Large intestine (tissue), 3 donors: ENCODE measurements at regions not wholly inside any gene's neighbourhood (a gene's known extent, or its start where the extent isn't known, plus 50 kb on each side); places are given as distances from the start of the nearest gene placed in this dataset.

Source experiments
- DNase-seq, 2 donors: peaks; one replicate each; pipeline versions ENCODE4 v3.0.0 to v3.0.0-alpha.2; 2013
- H3K27ac ChIP-seq: one replicate; pipeline ENCODE4 v1.5.1; 2013; ENCODE audit warnings: low read length
- H3K27me3 ChIP-seq: 2 replicates; pipeline ENCODE4 v1.6.1; 2013; ENCODE audit warnings: low read length; ENCODE audit not compliant: control insufficient read depth, insufficient read depth
- H3K36me3 ChIP-seq: 2 replicates; pipeline ENCODE4 v1.6.1; 2013; ENCODE audit warnings: low read length; ENCODE audit not compliant: control insufficient read depth, insufficient read depth
- H3K4me1 ChIP-seq: one replicate; pipeline ENCODE4 v1.6.1; 2013; ENCODE audit warnings: low read length; ENCODE audit not compliant: control insufficient read depth, insufficient read depth
- H3K4me3 ChIP-seq: one replicate; pipeline ENCODE4 v1.5.1; 2013; ENCODE audit warnings: low read length
- H3K9me3 ChIP-seq: one replicate; pipeline ENCODE4 v1.6.1; 2013; ENCODE audit warnings: mild to moderate bottlenecking, low read depth, low read length, moderate library complexity; ENCODE audit not compliant: control insufficient read depth
- WGBS: methylation state at CpG from one replicate; pipeline ENCODE4 v1.1.5; 2013; ENCODE audit warnings: low lambda C conversion rate; ENCODE audit not compliant: insufficient coverage; 5-methylcytosine and 5-hydroxymethylcytosine counted together

GRCh38 chr6:144840619-144841018, 555.5 kb downstream of the UTRN start:
- Histone ChIP-seq H3K4me1 (no peaks in the 10 kb centered on the region), H3K36me3 (peaks cover 37% of the 10 kb centered on the region)
- WGBS = no CpG with 5 or more reads among the region's 10 CpGs

GRCh38 chr6:144843701-144844100, 558.6 kb downstream of the UTRN start:
- DNase-seq = no peak
- Histone ChIP-seq H3K27me3 (no peaks in the 10 kb centered on the region), H3K9me3 (no peaks in the 10 kb centered on the region), H3K36me3 (peaks cover 17% of the 10 kb centered on the region), H3K4me3 (no peak overlapping the region), H3K27ac (no peak overlapping the region), H3K4me1 (no peaks in the 10 kb centered on the region)
- 100% methylated on average over 1 of the region's 1 CpG for WGBS

More at GRCh38 chr6:144840619-144841018, 555.5 kb downstream of the UTRN start:
- no peak for DNase-seq
- Histone ChIP-seq H3K4me3 (no peak overlapping the region), H3K27me3 (no peaks in the 10 kb centered on the region), H3K9me3 (no peaks in the 10 kb centered on the region), H3K27ac (no peak overlapping the region)

- no peaks in the 10 kb centered on the region for H3K4me1 ChIP-seq
- DNase-seq = no peak
- H3K4me3 ChIP-seq = no peak overlapping the region
- no peaks in the 10 kb centered on the region for H3K9me3 ChIP-seq
- H3K36me3 ChIP-seq = peaks cover 11% of the 10 kb centered on the region
- H3K27ac ChIP-seq = no peak overlapping the region
- no peaks in the 10 kb centered on the region for H3K27me3 ChIP-seq
- WGBS = 90% methylated on average over 3 of the region's 3 CpGs
Measured at GRCh38 chr6:144844596-144844995, 559.5 kb downstream of the UTRN start.

- H3K9me3 ChIP-seq = no peaks in the 10 kb centered on the region
- H3K36me3 ChIP-seq = peaks cover 15% of the 10 kb centered on the region
- H3K4me1 ChIP-seq = no peaks in the 10 kb centered on the region
- DNase-seq = no peak
- no peaks in the 10 kb centered on the region for H3K27me3 ChIP-seq
- H3K27ac ChIP-seq = no peak overlapping the region
- H3K4me3 ChIP-seq = no peak overlapping the region
Measured at GRCh38 chr6:144845186-144845585, 560.1 kb downstream of the UTRN start.

GRCh38 chr6:144847916-144848315, 562.8 kb downstream of the UTRN start:
- Histone ChIP-seq H3K4me1 (no peaks in the 10 kb centered on the region), H3K36me3 (peaks cover 10% of the 10 kb centered on the region), H3K9me3 (no peaks in the 10 kb centered on the region), H3K27me3 (no peaks in the 10 kb centered on the region), H3K4me3 (no peak overlapping the region), H3K27ac (no peak overlapping the region)
- DNase-seq = no peak
- WGBS = no CpG with 5 or more reads among the region's 2 CpGs

- Histone ChIP-seq H3K4me1 (no peaks in the 10 kb centered on the region), H3K27ac (no peak overlapping the region), H3K9me3 (no peaks in the 10 kb centered on the region), H3K4me3 (no peak overlapping the region), H3K36me3 (peaks cover 10% of the 10 kb centered on the region), H3K27me3 (no peaks in the 10 kb centered on the region)
- WGBS = no CpG with 5 or more reads among the region's 2 CpGs
- no peak for DNase-seq
Measured at GRCh38 chr6:144849920-144850319, 564.8 kb downstream of the UTRN start.

- no CpG with 5 or more reads among the region's 4 CpGs for WGBS
- no peak for DNase-seq
- H3K27me3 ChIP-seq = no peaks in the 10 kb centered on the region
- H3K4me1 ChIP-seq = no peaks in the 10 kb centered on the region
- H3K4me3 ChIP-seq = no peak overlapping the region
- peaks cover 7% of the 10 kb centered on the region for H3K36me3 ChIP-seq
- no peak overlapping the region for H3K27ac ChIP-seq
- H3K9me3 ChIP-seq = no peaks in the 10 kb centered on the region
Measured at GRCh38 chr6:144853603-144854002, 568.5 kb downstream of the UTRN start.

- Histone ChIP-seq H3K9me3 (no peaks in the 10 kb centered on the region), H3K4me1 (no peaks in the 10 kb centered on the region), H3K36me3 (peaks cover 7% of the 10 kb centered on the region), H3K4me3 (no peak overlapping the region), H3K27me3 (no peaks in the 10 kb centered on the region), H3K27ac (no peak overlapping the region)
- DNase-seq = no peak
- no CpG with 5 or more reads among the region's 1 CpG for WGBS
Measured at GRCh38 chr6:144854654-144855053, 569.5 kb downstream of the UTRN start.

- no peak for DNase-seq
- Histone ChIP-seq H3K27ac (no peak overlapping the region), H3K36me3 (peaks cover 3% of the 10 kb centered on the region), H3K9me3 (no peaks in the 10 kb centered on the region), H3K4me3 (no peak overlapping the region), H3K4me1 (no peaks in the 10 kb centered on the region), H3K27me3 (no peaks in the 10 kb centered on the region)
Measured at GRCh38 chr6:144855375-144855774, 570.2 kb downstream of the UTRN start.

GRCh38 chr6:144855812-144856531, 570.8 kb downstream of the UTRN start:
- Histone ChIP-seq H3K4me3 (no peak overlapping the region), H3K27ac (no peak overlapping the region), H3K27me3 (no peaks in the 10 kb centered on the region), H3K4me1 (no peaks in the 10 kb centered on the region), H3K36me3 (no peaks in the 10 kb centered on the region), H3K9me3 (no peaks in the 10 kb centered on the region)
- DNase-seq = no peak
- 88% methylated on average over 1 of the region's 2 CpGs for WGBS

- H3K27ac ChIP-seq = no peak overlapping the region
- WGBS = no CpG with 5 or more reads among the region's 3 CpGs
Measured at GRCh38 chr6:144856622-144857021, 571.5 kb downstream of the UTRN start.

More at GRCh38 chr6:144856622-144857021, 571.5 kb downstream of the UTRN start:
- H3K27me3 ChIP-seq = no peaks in the 10 kb centered on the region
- H3K4me1 ChIP-seq = no peaks in the 10 kb centered on the region
- H3K36me3 ChIP-seq = no peaks in the 10 kb centered on the region
- H3K4me3 ChIP-seq = no peak overlapping the region
- no peak for DNase-seq
- H3K9me3 ChIP-seq = no peaks in the 10 kb centered on the region
